ENCODE measurements at regions not wholly inside any gene's neighbourhood (a gene's known extent, or its start where the extent isn't known, plus 50 kb on each side); places are given as distances from the start of the nearest gene placed in this dataset.

GRCh38 chr11:101812546-101812945, 102.3 kb upstream of the CEP126 start:
- TF ChIP-seq CTCF (conservative IDR thresholded peaks at IDR 0.05 in 1 of 2, IDR thresholded peaks at IDR 0.05 in 1 of 2; ENCODE audit: extremely low read depth in 1 of 2, insufficient read depth in 1 of 2, low read depth in 1 of 2, low read length in 2 of 2) (no peak), EZH2 (IDR thresholded peaks at IDR 0.05; ENCODE audit: borderline replicate concordance, low read length) (no peak)
